ENCODE measurements at regions not wholly inside any gene's neighbourhood (a gene's known extent, or its start where the extent isn't known, plus 50 kb on each side); places are given as distances from the start of the nearest gene placed in this dataset.

DNA sequence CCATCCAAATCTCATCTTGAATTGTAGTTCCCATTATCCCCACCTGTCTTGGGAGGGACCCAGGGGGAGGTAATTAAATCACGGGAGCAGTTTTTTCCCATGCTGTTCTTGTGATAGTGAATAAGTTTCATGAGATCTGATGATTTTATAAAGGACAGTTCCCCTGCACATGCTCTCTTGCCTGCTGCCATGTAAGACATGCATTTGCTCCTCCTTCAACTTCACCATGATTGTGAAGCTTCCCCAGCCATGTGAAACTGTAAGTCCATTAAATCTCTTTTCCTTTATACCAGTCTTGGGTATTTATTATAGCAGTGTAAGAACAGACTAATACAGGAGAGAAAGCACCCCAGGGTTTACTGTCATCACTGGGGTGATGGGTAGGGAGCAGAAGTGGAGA lies 220.4 kb upstream of the NUDT4 start:
- no peak overlapping the region for H3K4me3 ChIP-seq (ENCODE audit: insufficient read depth, low read depth, low read length)
- H4K91ac ChIP-seq (ENCODE audit: insufficient read depth, low read depth, low read length): no peak overlapping the region
- H3K9me3 ChIP-seq (ENCODE audit: control insufficient read depth, insufficient read depth, low read length): 0 out of 2 replicates have a peak, but pooled peaks cover 3% of the 10 kb centered on the region
- H3K14ac ChIP-seq (replicated peaks; ENCODE audit: low read depth, low read length): no peak overlapping the region
- H3K56ac ChIP-seq (ENCODE audit: extremely low read depth, insufficient read depth, low read length): no peak overlapping the region
- no peak overlapping the region for H3K4ac ChIP-seq (ENCODE audit: low read depth, low read length)
- H3K27ac ChIP-seq (ENCODE audit: insufficient read depth, low read length): no peak overlapping the region
- no peaks in the 10 kb centered on the region for H4K20me1 ChIP-seq (ENCODE audit: insufficient read depth, low read length)
- dilution Hi-C loops (cut with HindIII; ENCODE audit: low sequenced_read_pairs, unreplicated experiment) (no loop called here), in situ Hi-C loops (cut with MboI; ENCODE audit: low sequenced_read_pairs) (no loop called here), intact Hi-C loops (cut with micrococcal nuclease) (no loop called here)
- H3K27me3 ChIP-seq (ENCODE audit: control insufficient read depth, insufficient read depth, low read length): no peaks in the 10 kb centered on the region
- DNase-seq (no peak), ATAC-seq (ENCODE audit: low read depth) (no peak)
- no peak overlapping the region for H2AK9ac ChIP-seq (replicated peaks; ENCODE audit: low read depth, low read length, poor library complexity)
- no peaks in the 10 kb centered on the region for H3K36me3 ChIP-seq (ENCODE audit: control insufficient read depth, insufficient read depth, low read length)
- no peak overlapping the region for H3K4me2 ChIP-seq (ENCODE audit: low read depth, low read length)
- no peak overlapping the region for H3K23ac ChIP-seq (ENCODE audit: low read depth, low read length)
- ChIA-PET POLR2A (ENCODE audit: unreplicated experiment) (no interaction called here), CTCF (no interaction called here)
- TF ChIP-seq, protein P1, sequence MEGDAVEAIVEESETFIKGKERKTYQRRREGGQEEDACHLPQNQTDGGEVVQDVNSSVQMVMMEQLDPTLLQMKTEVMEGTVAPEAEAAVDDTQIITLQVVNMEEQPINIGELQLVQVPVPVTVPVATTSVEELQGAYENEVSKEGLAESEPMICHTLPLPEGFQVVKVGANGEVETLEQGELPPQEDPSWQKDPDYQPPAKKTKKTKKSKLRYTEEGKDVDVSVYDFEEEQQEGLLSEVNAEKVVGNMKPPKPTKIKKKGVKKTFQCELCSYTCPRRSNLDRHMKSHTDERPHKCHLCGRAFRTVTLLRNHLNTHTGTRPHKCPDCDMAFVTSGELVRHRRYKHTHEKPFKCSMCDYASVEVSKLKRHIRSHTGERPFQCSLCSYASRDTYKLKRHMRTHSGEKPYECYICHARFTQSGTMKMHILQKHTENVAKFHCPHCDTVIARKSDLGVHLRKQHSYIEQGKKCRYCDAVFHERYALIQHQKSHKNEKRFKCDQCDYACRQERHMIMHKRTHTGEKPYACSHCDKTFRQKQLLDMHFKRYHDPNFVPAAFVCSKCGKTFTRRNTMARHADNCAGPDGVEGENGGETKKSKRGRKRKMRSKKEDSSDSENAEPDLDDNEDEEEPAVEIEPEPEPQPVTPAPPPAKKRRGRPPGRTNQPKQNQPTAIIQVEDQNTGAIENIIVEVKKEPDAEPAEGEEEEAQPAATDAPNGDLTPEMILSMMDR (conservative IDR thresholded peaks at IDR 0.05; ENCODE audit: low read depth, low read length): no peak
- TF ChIP-seq BHLHE40 (IDR thresholded peaks at IDR 0.05; ENCODE audit: low read depth, low read length) (no peak), RFX5 (IDR thresholded peaks at IDR 0.05; ENCODE audit: low read depth, low read length) (no peak), RCOR1 (IDR thresholded peaks at IDR 0.05; ENCODE audit: insufficient replicate concordance, low read length) (no peak), NFE2L2 (IDR thresholded peaks at IDR 0.05; ENCODE audit: low read depth, low read length) (no peak), RAD21 (IDR thresholded peaks at IDR 0.05; ENCODE audit: low read length) (no peak), MAZ (IDR thresholded peaks at IDR 0.05; ENCODE audit: borderline replicate concordance, low read depth, low read length) (no peak), CEBPB (IDR thresholded peaks at IDR 0.05; ENCODE audit: low read depth, low read length) (no peak), MAFK (IDR thresholded peaks at IDR 0.05; ENCODE audit: low read depth, low read length) (no peak), CHD1 (IDR thresholded peaks at IDR 0.05; ENCODE audit: low read depth, low read length) (no peak), FOS (IDR thresholded peaks at IDR 0.05; ENCODE audit: low read depth, low read length) (no peak), MXI1 (IDR thresholded peaks at IDR 0.05; ENCODE audit: borderline replicate concordance, low read depth, low read length) (no peak), POLR2A (IDR thresholded peaks at IDR 0.05; ENCODE audit: low read depth, low read length) (no peak), SMC3 (IDR thresholded peaks at IDR 0.05; ENCODE audit: low read depth, low read length) (no peak)
- TF ChIP-seq, protein P2, sequence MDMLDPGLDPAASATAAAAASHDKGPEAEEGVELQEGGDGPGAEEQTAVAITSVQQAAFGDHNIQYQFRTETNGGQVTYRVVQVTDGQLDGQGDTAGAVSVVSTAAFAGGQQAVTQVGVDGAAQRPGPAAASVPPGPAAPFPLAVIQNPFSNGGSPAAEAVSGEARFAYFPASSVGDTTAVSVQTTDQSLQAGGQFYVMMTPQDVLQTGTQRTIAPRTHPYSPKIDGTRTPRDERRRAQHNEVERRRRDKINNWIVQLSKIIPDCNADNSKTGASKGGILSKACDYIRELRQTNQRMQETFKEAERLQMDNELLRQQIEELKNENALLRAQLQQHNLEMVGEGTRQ (IDR thresholded peaks at IDR 0.05; ENCODE audit: low read depth, low read length): no peak
- TF ChIP-seq, protein P3, sequence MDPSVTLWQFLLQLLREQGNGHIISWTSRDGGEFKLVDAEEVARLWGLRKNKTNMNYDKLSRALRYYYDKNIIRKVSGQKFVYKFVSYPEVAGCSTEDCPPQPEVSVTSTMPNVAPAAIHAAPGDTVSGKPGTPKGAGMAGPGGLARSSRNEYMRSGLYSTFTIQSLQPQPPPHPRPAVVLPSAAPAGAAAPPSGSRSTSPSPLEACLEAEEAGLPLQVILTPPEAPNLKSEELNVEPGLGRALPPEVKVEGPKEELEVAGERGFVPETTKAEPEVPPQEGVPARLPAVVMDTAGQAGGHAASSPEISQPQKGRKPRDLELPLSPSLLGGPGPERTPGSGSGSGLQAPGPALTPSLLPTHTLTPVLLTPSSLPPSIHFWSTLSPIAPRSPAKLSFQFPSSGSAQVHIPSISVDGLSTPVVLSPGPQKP (IDR thresholded peaks at IDR 0.05; ENCODE audit: borderline replicate concordance, low read depth, low read length): no peak
- no peak overlapping the region for H4K8ac ChIP-seq (ENCODE audit: low read depth in 2 of 2, low read length in 2 of 2)
- H3K4me1 ChIP-seq (ENCODE audit: control insufficient read depth, insufficient read depth, low read length): no peaks in the 10 kb centered on the region
- H3K79me1 ChIP-seq (ENCODE audit: low read depth in 1 of 2, low read length in 2 of 2): no peaks in the 10 kb centered on the region
- H2BK120ac ChIP-seq (ENCODE audit: low read depth, low read length): no peak overlapping the region
- no TSS peak for BruUV-seq (replicated peaks)
- H2AK5ac ChIP-seq (ENCODE audit: low read depth, low read length): no peak overlapping the region
- no peaks in the 10 kb centered on the region; the same call in 1 of the 2 replicates for H3K9me1 ChIP-seq (ENCODE audit: insufficient read depth, low read length)
- H3K9ac ChIP-seq (ENCODE audit: low read depth, low read length): no peak overlapping the region
- H2BK15ac ChIP-seq (ENCODE audit: low read depth, low read length): no peak overlapping the region
- WGBS, 2 experiments (ENCODE audit: extremely low coverage in 2 of 2, insufficient read length in 1 of 2): no CpG with 5 or more reads among the region's 1 CpG
- H2BK5ac ChIP-seq (ENCODE audit: low read depth, low read length, poor library complexity, severe bottlenecking): no peak overlapping the region
- H2BK20ac ChIP-seq (ENCODE audit: low read depth, low read length): no peak overlapping the region
- no peak overlapping the region for H2AFZ ChIP-seq (replicated peaks; ENCODE audit: low read length, poor library complexity)
- no peak overlapping the region for H4K5ac ChIP-seq (ENCODE audit: low read depth, low read length)
- H3K18ac ChIP-seq (ENCODE audit: low read depth, low read length): no peak overlapping the region

All from IMR-90 (cell line).